Ascending aorta (tissue), 2 donors: ENCODE measurements at regions not wholly inside any gene's neighbourhood (a gene's known extent, or its start where the extent isn't known, plus 50 kb on each side); places are given as distances from the start of the nearest gene placed in this dataset.

Source experiments
- DNase-seq, 2 donors: peaks; one replicate each; pipeline ENCODE4 v3.0.0-alpha.2; 2019; ENCODE audit warnings: low spot score in 2 of 2
- H3K27ac ChIP-seq, 2 donors: fragments of 200-600 bp; sonication (generic); one replicate each; pipeline ENCODE4 v1.5.1; 2016 to 2017; ENCODE audit warnings: mild to moderate bottlenecking in 1 of 2
- H3K27me3 ChIP-seq: fragments of 200-600 bp; sonication (generic); one replicate; pipeline ENCODE4 v1.5.1; 2017
- H3K36me3 ChIP-seq, 2 donors: fragments of 200-600 bp; sonication (generic); one replicate each; pipeline ENCODE4 v1.5.1; 2016
- H3K4me1 ChIP-seq, 2 donors: fragments of 200-600 bp; sonication (generic); one replicate each; pipeline ENCODE4 v1.5.1; 2016 to 2017; ENCODE audit warnings: mild to moderate bottlenecking in 1 of 2
- H3K4me3 ChIP-seq, 2 donors: fragments of 200-600 bp; sonication (generic); one replicate each; pipeline ENCODE4 v1.5.1; 2016 to 2017; ENCODE audit warnings: mild to moderate bottlenecking in 1 of 2
- H3K9me3 ChIP-seq, 2 donors: fragments of 200-600 bp; sonication (generic); one replicate each; pipeline ENCODE4 v1.5.1; 2016
- intact Hi-C: fragments of 100-400 bp; cut with DNase I; formaldehyde crosslinking; loops from one replicate; pipeline ENCODE4 v1.15.1; 2023
- TF ChIP-seq, protein P1 (sequence below), 3 experiments: fragments of 200-600 bp in 2 of 3; fragments of 450-650 bp in 1 of 3; sonication (generic) in 2 of 3; IDR thresholded peaks; one replicate each; pipeline ENCODE4 v1.5.1; 2016 to 2019; ENCODE audit warnings: antibody characterized with exemption in 3 of 3, mild to moderate bottlenecking in 1 of 3, moderate library complexity in 1 of 3

DNA sequence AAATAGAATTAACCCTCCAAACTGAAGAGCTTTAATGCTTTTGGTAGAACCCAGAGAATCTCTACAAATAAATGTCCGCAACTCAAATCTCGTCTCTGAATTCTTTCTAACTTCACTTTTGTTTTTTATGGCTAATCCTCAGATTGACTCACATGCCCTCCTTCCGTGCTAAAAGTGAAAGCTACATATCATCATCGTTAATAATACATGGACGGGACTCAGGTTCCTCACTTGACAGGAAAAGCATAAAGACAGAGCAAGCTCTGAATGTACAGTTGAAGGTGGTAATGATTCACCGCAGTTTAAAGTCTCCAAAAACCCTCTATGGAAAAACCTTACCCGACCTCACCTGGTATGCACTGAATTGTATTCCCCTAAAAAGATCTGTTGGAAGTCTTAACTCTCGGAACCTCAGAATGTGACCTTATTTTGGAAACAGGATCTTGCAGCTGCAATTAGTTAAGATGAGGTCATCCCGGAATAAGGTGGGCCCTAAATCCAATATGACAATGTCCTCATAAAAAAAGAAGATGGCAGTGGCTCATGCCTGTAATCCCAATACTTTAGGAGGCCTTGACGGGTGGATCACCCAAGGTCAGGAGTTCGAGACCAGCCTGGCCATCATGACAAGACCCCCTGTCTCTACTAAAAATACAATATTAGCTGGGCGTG, 147.4 kb upstream of the FOXN3 start:
- no peaks in the 10 kb centered on the region for H3K27me3 ChIP-seq
- peaks cover 6 to 18% of the 10 kb centered on the region in 2 donors for H3K4me1 ChIP-seq
- no peaks in the 10 kb centered on the region for H3K9me3 ChIP-seq
- H3K27ac ChIP-seq, result peak overlapping the region; percentile 44 to 56
- TF ChIP-seq, protein P1, sequence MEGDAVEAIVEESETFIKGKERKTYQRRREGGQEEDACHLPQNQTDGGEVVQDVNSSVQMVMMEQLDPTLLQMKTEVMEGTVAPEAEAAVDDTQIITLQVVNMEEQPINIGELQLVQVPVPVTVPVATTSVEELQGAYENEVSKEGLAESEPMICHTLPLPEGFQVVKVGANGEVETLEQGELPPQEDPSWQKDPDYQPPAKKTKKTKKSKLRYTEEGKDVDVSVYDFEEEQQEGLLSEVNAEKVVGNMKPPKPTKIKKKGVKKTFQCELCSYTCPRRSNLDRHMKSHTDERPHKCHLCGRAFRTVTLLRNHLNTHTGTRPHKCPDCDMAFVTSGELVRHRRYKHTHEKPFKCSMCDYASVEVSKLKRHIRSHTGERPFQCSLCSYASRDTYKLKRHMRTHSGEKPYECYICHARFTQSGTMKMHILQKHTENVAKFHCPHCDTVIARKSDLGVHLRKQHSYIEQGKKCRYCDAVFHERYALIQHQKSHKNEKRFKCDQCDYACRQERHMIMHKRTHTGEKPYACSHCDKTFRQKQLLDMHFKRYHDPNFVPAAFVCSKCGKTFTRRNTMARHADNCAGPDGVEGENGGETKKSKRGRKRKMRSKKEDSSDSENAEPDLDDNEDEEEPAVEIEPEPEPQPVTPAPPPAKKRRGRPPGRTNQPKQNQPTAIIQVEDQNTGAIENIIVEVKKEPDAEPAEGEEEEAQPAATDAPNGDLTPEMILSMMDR (IDR thresholded peaks at IDR 0.05), result no peak
- no peak for DNase-seq
- H3K4me3 ChIP-seq, result peak overlapping the region in 1 of 2 donors; percentile 50
- peaks cover under 1 to 4% of the 10 kb centered on the region in 2 donors for H3K36me3 ChIP-seq
- intact Hi-C loops, result no loop called here

DNA sequence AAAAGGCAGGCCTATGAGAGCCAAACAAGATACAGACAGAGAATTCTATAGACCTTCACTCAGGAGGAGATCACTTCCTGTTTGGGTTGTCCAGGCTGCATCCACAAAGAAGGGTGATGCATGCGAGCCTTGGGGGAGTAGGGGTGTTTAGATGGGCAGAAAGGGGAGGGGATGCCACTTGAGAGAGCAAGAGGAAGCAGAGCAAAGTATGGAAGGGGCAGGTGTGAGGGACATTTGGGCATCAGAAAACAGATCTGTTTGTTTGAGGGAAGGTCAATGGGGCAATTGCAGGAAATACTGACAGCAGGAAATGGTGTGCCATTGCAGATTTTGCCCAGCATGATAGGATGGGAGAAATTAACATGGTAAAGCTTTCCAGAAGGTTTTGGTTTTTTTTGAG, 146.4 kb upstream of the FOXN3 start:
- DNase-seq, result no peak
- H3K36me3 ChIP-seq, result peaks cover 3 to 8% of the 10 kb centered on the region in 2 donors
- intact Hi-C loops, result no loop called here
- peaks cover 6 to 18% of the 10 kb centered on the region in 2 donors for H3K4me1 ChIP-seq
- TF ChIP-seq, protein P1 (IDR thresholded peaks at IDR 0.05), result no peak
- H3K27me3 ChIP-seq, result no peaks in the 10 kb centered on the region
- H3K27ac ChIP-seq, result peak overlapping the region in 1 of 2 donors; percentile 56
- H3K4me3 ChIP-seq, result no peak overlapping the region
- H3K9me3 ChIP-seq, result no peaks in the 10 kb centered on the region

DNA sequence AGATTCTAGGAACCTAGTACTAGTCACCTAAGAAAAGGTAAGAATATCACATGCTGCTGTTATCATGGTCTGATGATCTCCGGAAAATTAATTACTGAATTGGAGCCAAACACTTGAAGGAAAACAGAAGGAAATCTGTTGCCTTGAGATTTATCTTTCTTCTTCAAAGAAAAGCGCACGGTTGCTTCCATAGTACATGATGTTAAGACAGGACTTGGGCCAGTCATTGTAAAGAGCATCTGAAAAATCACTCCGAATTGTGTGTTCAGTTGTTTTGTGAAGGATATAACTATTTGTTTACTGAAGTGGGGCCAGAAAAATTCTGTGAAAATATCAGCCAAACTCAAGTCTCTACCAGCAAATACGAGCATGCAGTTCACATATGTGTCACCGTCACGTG, 134.9 kb upstream of the FOXN3 start:
- Histone ChIP-seq H3K36me3 (no peaks in the 10 kb centered on the region), H3K9me3 (no peaks in the 10 kb centered on the region), H3K4me3 (no peak overlapping the region), H3K4me1 (no peaks in the 10 kb centered on the region), H3K27me3 (no peaks in the 10 kb centered on the region), H3K27ac (no peak overlapping the region)
- DNase-seq, result no peak
- TF ChIP-seq, protein P1 (IDR thresholded peaks at IDR 0.05), result no peak
- intact Hi-C loops, result no loop called here

DNA sequence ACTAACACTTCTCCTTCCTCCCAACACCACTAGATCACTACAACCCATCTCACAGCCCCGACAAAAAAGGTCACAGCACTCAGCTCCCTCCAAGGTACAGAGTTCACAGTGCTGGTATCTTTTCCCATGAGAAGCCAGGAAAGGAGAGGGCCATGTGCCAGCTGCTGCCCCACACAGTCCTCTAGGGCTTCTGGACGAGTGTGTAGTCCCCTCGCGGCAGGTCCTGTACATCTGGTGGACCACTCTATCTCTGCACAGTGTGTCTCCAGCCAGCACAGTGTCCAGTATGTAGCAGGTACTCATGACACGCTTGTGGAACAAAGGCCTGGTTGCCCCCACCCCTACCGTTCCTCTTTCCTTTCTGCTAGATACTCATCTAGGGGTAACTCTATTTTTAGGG, 134.4 kb upstream of the FOXN3 start:
- TF ChIP-seq, protein P1 (IDR thresholded peaks at IDR 0.05), result no peak

DNA sequence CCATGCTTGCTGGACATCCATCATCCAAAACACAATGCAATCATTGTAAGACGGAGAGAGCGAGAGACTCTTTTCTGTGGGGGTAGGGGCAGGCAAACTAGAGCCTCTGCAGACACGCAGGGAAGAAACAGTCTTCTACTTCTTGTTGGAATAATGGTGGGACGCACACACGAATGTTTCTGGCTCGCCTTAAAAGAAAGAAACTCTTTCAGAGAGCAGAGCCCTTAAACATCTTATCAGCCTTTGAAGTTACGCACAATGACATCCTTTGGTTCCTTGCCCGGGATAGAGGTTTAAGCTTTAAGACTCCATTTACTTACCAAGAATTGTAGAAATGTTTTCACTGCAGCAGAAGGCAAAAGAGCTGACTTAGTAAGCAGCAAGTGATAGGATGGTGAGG, 133.8 kb upstream of the FOXN3 start:
- TF ChIP-seq, protein P1 (IDR thresholded peaks at IDR 0.05), result no peak

More for the DNA sequence above, 134.4 kb upstream of the FOXN3 start:
- H3K9me3 ChIP-seq, result no peaks in the 10 kb centered on the region
- DNase-seq, result no peak
- H3K27ac ChIP-seq, result no peak overlapping the region
- H3K4me1 ChIP-seq, result no peaks in the 10 kb centered on the region
- intact Hi-C loops, result no loop called here
- no peaks in the 10 kb centered on the region for H3K27me3 ChIP-seq
- H3K4me3 ChIP-seq, result no peak overlapping the region
- no peaks in the 10 kb centered on the region for H3K36me3 ChIP-seq

More for the DNA sequence above, 133.8 kb upstream of the FOXN3 start:
- intact Hi-C loops, result no loop called here
- Histone ChIP-seq H3K27ac (no peak overlapping the region), H3K9me3 (no peaks in the 10 kb centered on the region), H3K27me3 (no peaks in the 10 kb centered on the region), H3K36me3 (no peaks in the 10 kb centered on the region), H3K4me3 (no peak overlapping the region), H3K4me1 (no peaks in the 10 kb centered on the region)
- no peak for DNase-seq
